ENCODE measurements at regions not wholly inside any gene's neighbourhood (a gene's known extent, or its start where the extent isn't known, plus 50 kb on each side); places are given as distances from the start of the nearest gene placed in this dataset.
"Not testable (repeated sequence)": the region's sequence is repeated elsewhere in the genome, so short reads cannot be mapped to it uniquely, and the experiment has no call there.

- Histone ChIP-seq H3K27ac (no peak overlapping the region), H3K4me3 (no peak overlapping the region), H3K4me1 (no peaks in the 10 kb centered on the region), H3K9me3 (no peaks in the 10 kb centered on the region), H3K36me3 (no peaks in the 10 kb centered on the region), H3K27me3 (no peaks in the 10 kb centered on the region)
- no peak for DNase-seq
- TF ChIP-seq POLR2A (IDR thresholded peaks at IDR 0.05) (no peak), CTCF (IDR thresholded peaks at IDR 0.05) (no peak)
Measured at GRCh38 chr3:33957176-33957575, 158.7 kb downstream of the PDCD6IP start.

- Histone ChIP-seq H3K36me3 (no peaks in the 10 kb centered on the region), H3K9me3 (no peaks in the 10 kb centered on the region), H3K27me3 (no peaks in the 10 kb centered on the region), H3K27ac (no peak overlapping the region), H3K4me1 (no peaks in the 10 kb centered on the region), H3K4me3 (no peak overlapping the region)
- no peak for DNase-seq
- no peak for TF ChIP-seq CTCF (IDR thresholded peaks at IDR 0.05)
- TF ChIP-seq POLR2A (IDR thresholded peaks at IDR 0.05) = no peak
Measured at GRCh38 chr3:33958661-33959060, 160.2 kb downstream of the PDCD6IP start.

- no peak overlapping the region for H3K27ac ChIP-seq
- H3K36me3 ChIP-seq = no peaks in the 10 kb centered on the region
- H3K27me3 ChIP-seq = no peaks in the 10 kb centered on the region
- no peak overlapping the region for H3K4me3 ChIP-seq
- no peaks in the 10 kb centered on the region for H3K4me1 ChIP-seq
- TF ChIP-seq POLR2A (IDR thresholded peaks at IDR 0.05) = no peak
- no peak for TF ChIP-seq CTCF (IDR thresholded peaks at IDR 0.05)
- no peaks in the 10 kb centered on the region for H3K9me3 ChIP-seq
- DNase-seq = no peak
Measured at GRCh38 chr3:33962396-33962795, 164.0 kb downstream of the PDCD6IP start.

- H3K4me3 ChIP-seq, H3K9me3 ChIP-seq, H3K27me3 ChIP-seq, H3K36me3 ChIP-seq, DNase-seq, H3K4me1 ChIP-seq, H3K27ac ChIP-seq: not testable (repeated sequence)
Measured at GRCh38 chr3:33970180-33970579, 171.8 kb downstream of the PDCD6IP start.

GRCh38 chr3:33971055-33971454 is 172.6 kb downstream of the PDCD6IP start:
- no peak for TF ChIP-seq CTCF (IDR thresholded peaks at IDR 0.05)
- Histone ChIP-seq H3K27me3 (no peaks in the 10 kb centered on the region), H3K4me1 (no peaks in the 10 kb centered on the region), H3K27ac (no peak overlapping the region), H3K4me3 (no peak overlapping the region), H3K9me3 (no peaks in the 10 kb centered on the region), H3K36me3 (no peaks in the 10 kb centered on the region)
- DNase-seq = no peak

- Histone ChIP-seq H3K27me3 (no peaks in the 10 kb centered on the region), H3K36me3 (no peaks in the 10 kb centered on the region), H3K4me1 (no peaks in the 10 kb centered on the region), H3K27ac (no peak overlapping the region), H3K4me3 (no peak overlapping the region), H3K9me3 (no peaks in the 10 kb centered on the region)
- no peak for TF ChIP-seq POLR2A (IDR thresholded peaks at IDR 0.05)
- no peak for TF ChIP-seq CTCF (IDR thresholded peaks at IDR 0.05)
- no peak for DNase-seq
Measured at GRCh38 chr3:33975463-33975862, 177.0 kb downstream of the PDCD6IP start.

All from Peyer's patch (tissue), 4 donors.